HCT116 (cell line): ENCODE measurements at regions not wholly inside any gene's neighbourhood (a gene's known extent, or its start where the extent isn't known, plus 50 kb on each side); places are given as distances from the start of the nearest gene placed in this dataset.

Experiments
- CTCF ChIP-seq, 3 experiments: fragments of 200-600 bp in 1 of 3; sonication (generic) in 1 of 3; IDR thresholded peaks in 2 of 3; conservative IDR thresholded peaks in 1 of 3; 2 replicates each; pipeline ENCODE4 v1.5.1; 2012 to 2017; ENCODE audit warnings: low read depth in 2 of 3, low read length in 2 of 3, antibody characterized with exemption in 1 of 3, borderline replicate concordance in 1 of 3, control low read depth in 1 of 3, mild to moderate bottlenecking in 1 of 3, mixed read lengths in 1 of 3, mixed run types in 1 of 3, moderate library complexity in 1 of 3; ENCODE audit not compliant: insufficient read depth in 1 of 3
- EZH2phosphoT487 ChIP-seq: fragments of 200-600 bp; IDR thresholded peaks from 2 replicates; pipeline ENCODE4 v1.6.1; 2018; ENCODE audit warnings: antibody characterized with exemption, borderline replicate concordance
- POLR2A ChIP-seq: IDR thresholded peaks from 2 replicates; pipeline ENCODE4 v1.7.0; 2011; ENCODE audit warnings: borderline replicate concordance; ENCODE audit not compliant: insufficient read depth, insufficient read length; ENCODE audit errors: extremely low read depth
- RAD21 ChIP-seq: IDR thresholded peaks from 2 replicates; pipeline ENCODE4 v1.6.1; 2012; ENCODE audit warnings: low read depth, mild to moderate bottlenecking
- ZFX ChIP-seq: fragments of 450-650 bp; IDR thresholded peaks from 2 replicates; pipeline ENCODE4 v1.6.1; 2017

GRCh38 chr6:93120154-93120742 is 299.1 kb downstream of the EPHA7 start:
- no peak for TF ChIP-seq CTCF (IDR thresholded peaks at IDR 0.05 in 2 of 3, conservative IDR thresholded peaks at IDR 0.05 in 1 of 3; ENCODE audit: borderline replicate concordance in 1 of 3, insufficient read depth in 1 of 3, low read depth in 2 of 3, low read length in 2 of 3)
- TF ChIP-seq RAD21: no peak
- no peak for TF ChIP-seq ZFX
- no peak for TF ChIP-seq POLR2A
- TF ChIP-seq EZH2phosphoT487: no peak
